Fibroblast of lung (primary cell): ENCODE measurements at regions not wholly inside any gene's neighbourhood (a gene's known extent, or its start where the extent isn't known, plus 50 kb on each side); places are given as distances from the start of the nearest gene placed in this dataset.

Experiments
- DNase-seq, 2 donors: peaks; one replicate each; pipeline versions ENCODE4 v3.0.0 to v3.0.0-alpha.2; 2010; ENCODE audit warnings: low read depth in 2 of 2
- H2AFZ ChIP-seq: 2 replicates; pipeline ENCODE4 v1.5.1; 2012; ENCODE audit warnings: low read length, control low read depth, inconsistent platforms
- H3K27ac ChIP-seq: 2 replicates; pipeline ENCODE4 v1.5.1; 2011; ENCODE audit warnings: low read length, control low read depth; ENCODE audit not compliant: insufficient read depth
- H3K27me3 ChIP-seq: 2 replicates; pipeline ENCODE4 v1.5.1; 2011; ENCODE audit warnings: mild to moderate bottlenecking, low read length; ENCODE audit not compliant: control insufficient read depth, insufficient read depth
- H3K36me3 ChIP-seq: 2 replicates; pipeline ENCODE4 v1.5.1; 2011; ENCODE audit warnings: low read length; ENCODE audit not compliant: control insufficient read depth, insufficient read depth
- H3K4me1 ChIP-seq: 2 replicates; pipeline ENCODE4 v1.5.1; 2011; ENCODE audit warnings: low read length; ENCODE audit not compliant: control insufficient read depth, insufficient read depth; ENCODE audit errors: extremely low read depth
- H3K4me2 ChIP-seq: 2 replicates; pipeline ENCODE4 v1.5.1; 2011; ENCODE audit warnings: low read length, control low read depth; ENCODE audit not compliant: insufficient read depth; ENCODE audit errors: extremely low read depth
- H3K4me3 ChIP-seq, 4 experiments: fragments of 200-600 bp in 1 of 4; sonication (generic) in 1 of 4; replicated peaks in 1 of 4; 2 replicates each; pipeline ENCODE4 v1.5.1; 2011 to 2016; ENCODE audit warnings: low read length in 4 of 4, low read depth in 3 of 4, mild to moderate bottlenecking in 3 of 4, control low read depth in 2 of 4, inconsistent platforms in 1 of 4, mixed read lengths in 1 of 4; ENCODE audit not compliant: insufficient read depth in 1 of 4; ENCODE audit errors: control extremely low read depth in 1 of 4
- H3K79me2 ChIP-seq: 2 replicates; pipeline ENCODE4 v1.5.1; 2012; ENCODE audit warnings: mild to moderate bottlenecking, low read length, inconsistent platforms; ENCODE audit not compliant: control insufficient read depth, insufficient read depth
- H3K9ac ChIP-seq: 2 replicates; pipeline ENCODE4 v1.5.1; 2011; ENCODE audit warnings: mild to moderate bottlenecking, low read length, control low read depth; ENCODE audit not compliant: insufficient read depth
- H3K9me3 ChIP-seq: 2 replicates; pipeline ENCODE4 v1.5.1; 2012; ENCODE audit warnings: low read depth, low read length; ENCODE audit not compliant: control insufficient read depth, insufficient read depth
- H4K20me1 ChIP-seq: 2 replicates; pipeline ENCODE4 v1.5.1; 2011; ENCODE audit warnings: low read length; ENCODE audit not compliant: control insufficient read depth, insufficient read depth; ENCODE audit errors: extremely low read depth
- CTCF ChIP-seq, 2 donors: IDR thresholded peaks in 1 of 2; conservative IDR thresholded peaks in 1 of 2; 1 replicate in 1 of 2; 2 replicates in 1 of 2; pipeline ENCODE4 v1.5.1; 2011 to 2012; ENCODE audit warnings: low read length in 2 of 2, control low read depth in 1 of 2, inconsistent platforms in 1 of 2, low read depth in 1 of 2, mild to moderate bottlenecking in 1 of 2
- EZH2 ChIP-seq: IDR thresholded peaks from 2 replicates; pipeline ENCODE4 v1.5.1; 2012; ENCODE audit warnings: low read length, control low read depth, mild to moderate bottlenecking; ENCODE audit errors: missing control alignments

- Histone ChIP-seq H3K4me3 (no peak overlapping the region), H2AFZ (no peak overlapping the region), H3K27me3 (peaks cover 10% of the 10 kb centered on the region), H3K27ac (no peak overlapping the region), H3K79me2 (no peaks in the 10 kb centered on the region), H4K20me1 (no peaks in the 10 kb centered on the region), H3K4me2 (no peak overlapping the region), H3K36me3 (no peaks in the 10 kb centered on the region), H3K4me1 (no peaks in the 10 kb centered on the region), H3K9me3 (no peaks in the 10 kb centered on the region), H3K9ac (no peak overlapping the region)
- TF ChIP-seq CTCF (conservative IDR thresholded peaks at IDR 0.05 in 1 of 2, IDR thresholded peaks at IDR 0.05 in 1 of 2; ENCODE audit: low read depth in 1 of 2, low read length in 2 of 2) = no peak
- TF ChIP-seq EZH2 = no peak
- no peak for DNase-seq
Observed at GRCh38 chr15:58247855-58248842, 110.0 kb downstream of the AQP9 start.

GRCh38 chr15:58249646-58250312 lies 111.6 kb downstream of the AQP9 start:
- Histone ChIP-seq H3K9ac (no peak overlapping the region), H3K4me1 (no peaks in the 10 kb centered on the region), H3K27ac (no peak overlapping the region), H3K79me2 (no peaks in the 10 kb centered on the region), H3K36me3 (no peaks in the 10 kb centered on the region), H4K20me1 (no peaks in the 10 kb centered on the region), H3K9me3 (no peaks in the 10 kb centered on the region), H3K4me2 (no peak overlapping the region), H3K27me3 (peaks cover 9% of the 10 kb centered on the region), H3K4me3 (no peak overlapping the region), H2AFZ (no peak overlapping the region)
- DNase-seq = no peak
- TF ChIP-seq CTCF (conservative IDR thresholded peaks at IDR 0.05 in 1 of 2, IDR thresholded peaks at IDR 0.05 in 1 of 2; ENCODE audit: low read depth in 1 of 2, low read length in 2 of 2) (no peak), EZH2 (no peak)

DNA sequence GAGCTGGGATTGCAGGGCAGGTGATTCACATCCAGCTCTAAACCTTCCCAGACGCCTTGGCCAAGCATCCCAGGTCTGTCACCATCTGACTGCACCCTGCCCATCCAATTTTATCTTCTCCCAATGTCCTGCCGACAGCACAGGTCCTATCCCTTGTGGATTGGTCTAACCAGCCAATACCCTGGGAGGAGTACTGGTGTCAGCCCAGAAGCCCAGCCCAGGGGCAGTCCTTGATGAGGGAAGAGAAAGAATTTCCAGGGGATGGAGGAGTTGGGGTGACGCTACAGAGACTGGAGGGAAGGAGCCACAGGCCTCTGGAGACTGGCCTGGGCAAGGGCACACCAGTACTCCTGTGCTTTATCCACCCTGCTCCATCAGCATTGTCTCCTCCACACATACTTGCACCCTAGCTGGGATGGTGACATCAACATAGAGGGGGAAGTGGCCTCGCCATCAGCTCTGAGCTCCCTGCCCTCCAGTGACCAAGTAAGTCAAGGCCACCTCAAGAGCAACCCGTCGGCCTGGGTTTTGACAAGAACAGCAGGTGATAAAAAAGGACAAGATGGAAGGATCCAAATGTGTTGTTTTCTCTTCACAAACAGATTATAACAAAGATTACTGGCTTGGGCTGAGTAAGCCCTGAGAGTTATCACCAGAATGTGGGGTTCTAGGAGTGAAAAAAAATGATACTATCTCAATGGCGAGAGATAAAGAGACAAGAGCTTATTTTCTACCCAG lies 114.6 kb downstream of the AQP9 start:
- Histone ChIP-seq H3K27me3 (peaks cover 6% of the 10 kb centered on the region), H3K27ac (no peak overlapping the region)
- no peak for TF ChIP-seq CTCF (conservative IDR thresholded peaks at IDR 0.05 in 1 of 2, IDR thresholded peaks at IDR 0.05 in 1 of 2; ENCODE audit: low read depth in 1 of 2, low read length in 2 of 2)
- TF ChIP-seq EZH2 = no peak

More for the DNA sequence above, 114.6 kb downstream of the AQP9 start:
- no peaks in the 10 kb centered on the region for H3K4me1 ChIP-seq
- H3K4me2 ChIP-seq = no peak overlapping the region
- H3K9me3 ChIP-seq = no peaks in the 10 kb centered on the region
- H3K79me2 ChIP-seq = no peaks in the 10 kb centered on the region
- H3K36me3 ChIP-seq = no peaks in the 10 kb centered on the region
- DNase-seq = no peak
- H3K4me3 ChIP-seq = no peak overlapping the region
- H3K9ac ChIP-seq = no peak overlapping the region
- no peaks in the 10 kb centered on the region for H4K20me1 ChIP-seq
- no peak overlapping the region for H2AFZ ChIP-seq
